H1 (cell line): ENCODE measurements at regions not wholly inside any gene's neighbourhood (a gene's known extent, or its start where the extent isn't known, plus 50 kb on each side); places are given as distances from the start of the nearest gene placed in this dataset.

Experiments
- CTCF ChIA-PET: fragments of 300-600 bp; sonication (Branson Sonifier 250); formaldehyde crosslinking; loops from one replicate; lab custom pipeline; 2021; ENCODE audit not compliant: partially characterized antibody; lab: Charles Lee
- POLR2A ChIA-PET: fragments of 300-600 bp; sonication (Branson Sonifier 250); formaldehyde crosslinking; loops from one replicate; lab custom pipeline; 2021; ENCODE audit warnings: inconsistent platforms; ENCODE audit not compliant: partially characterized antibody; lab: Charles Lee
- DNase-seq, 2 experiments: peaks; one replicate each; pipeline versions ENCODE4 v3.0.0 to v3.0.0-alpha.2; 2010 to 2022; ENCODE audit warnings: low spot score in 2 of 2, low read depth in 1 of 2, mixed read lengths in 1 of 2
- FAIRE-seq: peaks from 2 replicates; lab custom pipeline; 2011; peaks lifted over from hg19 to GRCh38; lab: Jason Lieb, UNC
- H2AFZ ChIP-seq: 2 replicates; pipeline ENCODE4 v1.8.1; 2012; ENCODE audit warnings: low read length, inconsistent platforms
- H2AK5ac ChIP-seq: 2 replicates; pipeline ENCODE4 v1.6.1; 2013; ENCODE audit warnings: low read depth, low read length
- H2BK120ac ChIP-seq: replicated peaks from 2 replicates; pipeline ENCODE3; 2013; ENCODE audit warnings: low read depth, low read length, inconsistent platforms
- H2BK12ac ChIP-seq: 2 replicates; pipeline ENCODE4 v1.6.1; 2013; ENCODE audit warnings: low read depth, low read length
- H2BK15ac ChIP-seq: 2 replicates; pipeline ENCODE4 v1.6.1; 2013; ENCODE audit warnings: low read length
- H2BK20ac ChIP-seq: 2 replicates; pipeline ENCODE4 v1.6.1; 2013; ENCODE audit warnings: low read length
- H2BK5ac ChIP-seq: 2 replicates; pipeline ENCODE4 v1.6.1; 2013; ENCODE audit warnings: low read depth, low read length
- H3K14ac ChIP-seq: 2 replicates; pipeline ENCODE4 v1.6.1; 2013; ENCODE audit warnings: inconsistent platforms; ENCODE audit not compliant: insufficient read length
- H3K18ac ChIP-seq: 2 replicates; pipeline ENCODE4 v1.6.1; 2013; ENCODE audit warnings: low read length; ENCODE audit errors: extremely low read depth
- H3K23ac ChIP-seq: 2 replicates; pipeline ENCODE4 v1.6.1; 2013; ENCODE audit warnings: inconsistent platforms; ENCODE audit not compliant: insufficient read length
- H3K23me2 ChIP-seq: 2 replicates; pipeline ENCODE4 v1.6.1; 2013; ENCODE audit warnings: low read depth, low read length
- H3K27ac ChIP-seq: 2 replicates; pipeline ENCODE4 v1.6.1; 2011; ENCODE audit warnings: low read depth, low read length, inconsistent platforms
- H3K27me3 ChIP-seq, 4 experiments: replicated peaks in 1 of 4; 1 replicate in 1 of 4; 2 replicates in 3 of 4; pipeline versions ENCODE4 v1.6.1 to v1.8.1; 2011 to 2013; ENCODE audit warnings: low read length in 3 of 4, mild to moderate bottlenecking in 3 of 4, inconsistent platforms in 2 of 4, mixed read lengths in 2 of 4, moderate library complexity in 1 of 4; ENCODE audit not compliant: control insufficient read depth in 3 of 4, insufficient read depth in 3 of 4; ENCODE audit errors: extremely low read depth in 1 of 4
- H3K36me3 ChIP-seq, 4 experiments: 2 replicates each; pipeline versions ENCODE4 v1.6.1 to v1.8.1; 2011 to 2013; ENCODE audit warnings: mild to moderate bottlenecking in 4 of 4, low read length in 3 of 4, moderate library complexity in 2 of 4, control low read depth in 1 of 4, inconsistent platforms in 1 of 4; ENCODE audit not compliant: insufficient read depth in 4 of 4, control insufficient read depth in 2 of 4
- H3K4ac ChIP-seq: replicated peaks from 2 replicates; pipeline ENCODE3; 2013; ENCODE audit warnings: low read length, low read depth, mixed read lengths, inconsistent platforms; ENCODE audit not compliant: insufficient read length
- H3K4me1 ChIP-seq, 4 experiments: replicated peaks in 1 of 4; 1 replicate in 1 of 4; 2 replicates in 3 of 4; pipeline versions ENCODE4 v1.6.1 to v1.8.1; 2011 to 2013; ENCODE audit warnings: low read length in 3 of 4, inconsistent platforms in 2 of 4, mixed read lengths in 1 of 4; ENCODE audit not compliant: insufficient read depth in 4 of 4, control insufficient read depth in 3 of 4
- H3K4me2 ChIP-seq, 2 experiments: 2 replicates each; pipeline versions ENCODE4 v1.6.1 to v1.8.1; 2011 to 2013; ENCODE audit warnings: low read depth in 2 of 2, low read length in 2 of 2, control low read depth in 1 of 2, inconsistent platforms in 1 of 2, mild to moderate bottlenecking in 1 of 2; ENCODE audit not compliant: insufficient read depth in 1 of 2
- H3K4me3 ChIP-seq, 4 experiments: fragments of 200-600, 300-600 bp in 1 of 4; sonication (generic), shearing (Covaris generic), sonication (Bioruptor Twin) in 1 of 4; 2 replicates each; pipeline versions ENCODE4 v1.5.1 to v1.8.1; 2011 to 2016; ENCODE audit warnings: low read length in 4 of 4, low read depth in 3 of 4, control low read depth in 2 of 4, inconsistent platforms in 2 of 4, mild to moderate bottlenecking in 2 of 4, mixed read lengths in 1 of 4, moderate library complexity in 1 of 4; ENCODE audit not compliant: insufficient read depth in 2 of 4; ENCODE audit errors: extremely low read depth in 1 of 4
- H3K56ac ChIP-seq: replicated peaks from 2 replicates; pipeline ENCODE3; 2013; ENCODE audit warnings: low read depth, mild to moderate bottlenecking, mixed read lengths, low read length, inconsistent platforms; ENCODE audit not compliant: insufficient read length
- H3K79me1 ChIP-seq: 2 replicates; pipeline ENCODE4 v1.6.1; 2013; ENCODE audit warnings: low read depth, low read length, control low read depth
- H3K79me2 ChIP-seq, 2 experiments: 2 replicates each; pipeline versions ENCODE4 v1.6.1 to v1.8.1; 2012 to 2013; ENCODE audit warnings: low read length in 2 of 2, mild to moderate bottlenecking in 2 of 2, inconsistent platforms in 1 of 2; ENCODE audit not compliant: insufficient read depth in 2 of 2, control insufficient read depth in 1 of 2
- H3K9ac ChIP-seq, 4 experiments: replicated peaks in 1 of 4; 1 replicate in 1 of 4; 2 replicates in 3 of 4; pipeline versions ENCODE4 v1.6.1 to v1.8.1; 2011 to 2013; ENCODE audit warnings: low read depth in 3 of 4, low read length in 3 of 4, control low read depth in 2 of 4, mild to moderate bottlenecking in 2 of 4, moderate library complexity in 2 of 4, inconsistent platforms in 1 of 4; ENCODE audit errors: extremely low read depth in 1 of 4
- H3K9me3 ChIP-seq, 2 experiments: 2 replicates each; pipeline versions ENCODE4 v1.6.1 to v1.8.1; 2012 to 2013; ENCODE audit warnings: mild to moderate bottlenecking in 2 of 2, moderate library complexity in 2 of 2, control low read depth in 1 of 2, inconsistent platforms in 1 of 2, low read depth in 1 of 2, low read length in 1 of 2, mixed read lengths in 1 of 2; ENCODE audit not compliant: insufficient read depth in 2 of 2
- H4K20me1 ChIP-seq, 2 experiments: replicated peaks in 1 of 2; 2 replicates each; pipeline versions ENCODE3 to v1.8.1; 2011 to 2013; ENCODE audit warnings: inconsistent platforms in 2 of 2, low read length in 2 of 2, mild to moderate bottlenecking in 1 of 2; ENCODE audit not compliant: insufficient read depth in 2 of 2, control insufficient read depth in 1 of 2
- H4K5ac ChIP-seq: 2 replicates; pipeline ENCODE4 v1.6.1; 2013; ENCODE audit warnings: low read length, low read depth, mixed read lengths, inconsistent platforms; ENCODE audit not compliant: insufficient read length
- H4K8ac ChIP-seq: 2 replicates; pipeline ENCODE4 v1.8.0; 2013; ENCODE audit warnings: mild to moderate bottlenecking, moderate library complexity, low read length, inconsistent platforms; ENCODE audit not compliant: insufficient read depth; ENCODE audit errors: extremely low read depth
- H4K91ac ChIP-seq: replicated peaks from 2 replicates; pipeline ENCODE3; 2013; ENCODE audit warnings: low read length, mixed read lengths, inconsistent platforms; ENCODE audit not compliant: insufficient read length
- ATF2 ChIP-seq: IDR thresholded peaks from 2 replicates; pipeline ENCODE4 v1.6.1; 2012; ENCODE audit warnings: low read length, inconsistent platforms
- BACH1 ChIP-seq: IDR thresholded peaks from 2 replicates; pipeline ENCODE4 v1.6.1; 2012; ENCODE audit warnings: low read length, improper control_type of control experiment
- CHD1 ChIP-seq: IDR thresholded peaks from 2 replicates; pipeline ENCODE4 v1.6.1; 2012; ENCODE audit warnings: low read depth, low read length, improper control_type of control experiment
- CHD2 ChIP-seq: IDR thresholded peaks from 2 replicates; pipeline ENCODE4 v1.6.1; 2012; ENCODE audit warnings: low read length, improper control_type of control experiment
- JUND ChIP-seq: IDR thresholded peaks from 2 replicates; pipeline ENCODE4 v1.6.1; 2011; ENCODE audit warnings: mild to moderate bottlenecking, improper control_type of control experiment, low read length
- KDM1A ChIP-seq: fragments of 200-600, 300-600 bp; sonication (generic); IDR thresholded peaks from 2 replicates; pipeline ENCODE4 v1.7.1; 2016; ENCODE audit warnings: mild to moderate bottlenecking, low read length, borderline replicate concordance
- NRF1 ChIP-seq: IDR thresholded peaks from 2 replicates; pipeline ENCODE4 v1.6.1; 2011; ENCODE audit warnings: mild to moderate bottlenecking, low read depth, low read length, improper control_type of control experiment
- PHF8 ChIP-seq: fragments of 200-600 bp; sonication (generic); conservative IDR thresholded peaks from 2 replicates; pipeline ENCODE4 v1.7.1; 2012; ENCODE audit warnings: low read depth, mild to moderate bottlenecking, inconsistent platforms, low read length, moderate library complexity
- POLR2A ChIP-seq, 2 experiments: IDR thresholded peaks; 1 replicate in 1 of 2; 2 replicates in 1 of 2; pipeline ENCODE4 v1.6.1; 2011; ENCODE audit warnings: low read depth in 2 of 2, low read length in 2 of 2, mild to moderate bottlenecking in 2 of 2; ENCODE audit errors: control extremely low read depth in 1 of 2
- POU5F1 ChIP-seq: IDR thresholded peaks from 2 replicates; pipeline ENCODE4 v1.6.1; 2011; ENCODE audit warnings: low read depth, mild to moderate bottlenecking, low read length, moderate library complexity
- SIN3A ChIP-seq, 2 experiments: IDR thresholded peaks in 1 of 2; conservative IDR thresholded peaks in 1 of 2; 2 replicates each; pipeline ENCODE4 v1.6.1; 2011 to 2012; ENCODE audit warnings: low read length in 2 of 2, improper control_type of control experiment in 1 of 2, low read depth in 1 of 2, mild to moderate bottlenecking in 1 of 2
- SIX5 ChIP-seq: IDR thresholded peaks from 2 replicates; pipeline ENCODE4 v1.6.1; 2011; ENCODE audit warnings: mild to moderate bottlenecking, low read depth, low read length
- TAF1 ChIP-seq: IDR thresholded peaks from 2 replicates; pipeline ENCODE4 v1.6.1; 2011; ENCODE audit warnings: mild to moderate bottlenecking, low read depth, low read length
- YY1 ChIP-seq: IDR thresholded peaks from 2 replicates; pipeline ENCODE4 v1.6.1; 2011; ENCODE audit warnings: low read depth, mild to moderate bottlenecking, low read length
- WGBS, 2 experiments: shearing (Covaris generic) in 1 of 2; methylation state at CpG; one replicate each; pipeline versions ENCODE4 v1.1.6 to v1.1.7; 2013 to 2015; ENCODE audit warnings: low lambda C conversion rate in 2 of 2, mixed read lengths in 2 of 2, inconsistent platforms in 1 of 2, low coverage in 1 of 2, missing lambda C conversion rate in 1 of 2; ENCODE audit not compliant: insufficient replicate concordance in 2 of 2, insufficient coverage in 1 of 2, insufficient read length in 1 of 2; ENCODE audit errors: extremely low coverage in 1 of 2, missing lambda C conversion rate in 1 of 2; 5-methylcytosine and 5-hydroxymethylcytosine counted together

- Histone ChIP-seq H3K23me2 (no peaks in the 10 kb centered on the region), H3K79me1 (no peaks in the 10 kb centered on the region), H3K23ac (no peak overlapping the region), H2BK12ac (no peak overlapping the region), H3K14ac (no peak overlapping the region), H3K36me3 (no peaks in the 10 kb centered on the region), H3K4me3 (no peak overlapping the region), H4K8ac (no peak overlapping the region), H4K91ac (no peak overlapping the region), H3K27me3 (no peaks in the 10 kb centered on the region), H2BK20ac (no peak overlapping the region), H4K20me1 (no peaks in the 10 kb centered on the region), H3K9ac (no peak overlapping the region), H2BK15ac (no peak overlapping the region), H2BK120ac (no peak overlapping the region), H3K4me2 (no peak overlapping the region), H4K5ac (no peak overlapping the region), H3K79me2 (no peaks in the 10 kb centered on the region), H3K9me3 (peaks cover 3 to 12% of the 10 kb centered on the region in 2 experiments; a peak in 2 of 4 replicates), H3K56ac (no peak overlapping the region), H2AFZ (no peak overlapping the region), H3K4ac (no peak overlapping the region), H3K27ac (no peak overlapping the region), H2AK5ac (no peak overlapping the region), H3K18ac (no peak overlapping the region), H3K4me1 (peaks cover 0 to under 1% (median 0%) of the 10 kb centered on the region in 4 experiments; a peak in 1 of 7 replicates), H2BK5ac (no peak overlapping the region)
- ChIA-PET CTCF (no interaction called here), POLR2A (no interaction called here)
- FAIRE-seq (no peak), DNase-seq (no peak)
- WGBS, 2 experiments = 94% methylated on average over 5 of the region's 5 CpGs; no CpG with 5 or more reads in 1 of the 2 experiments
- TF ChIP-seq ATF2 (no peak), CHD1 (no peak), CHD2 (no peak), SIX5 (no peak), KDM1A (no peak), SIN3A (conservative IDR thresholded peaks at IDR 0.05 in 1 of 2, IDR thresholded peaks at IDR 0.05 in 1 of 2; ENCODE audit: low read depth in 1 of 2, low read length in 2 of 2) (no peak), YY1 (no peak), PHF8 (no peak), POLR2A (IDR thresholded peaks at IDR 0.05; ENCODE audit: control extremely low read depth in 1 of 2, low read depth in 2 of 2, low read length in 2 of 2) (no peak), NRF1 (no peak), POU5F1 (no peak), BACH1 (no peak), TAF1 (no peak), JUND (no peak)
These were observed 90.1 kb downstream of the CGGBP1 start for GRCh38 chr3:87968668-87969067.
